GM19397 (cell line): ENCODE measurements at regions not wholly inside any gene's neighbourhood (a gene's known extent, or its start where the extent isn't known, plus 50 kb on each side); places are given as distances from the start of the nearest gene placed in this dataset.
"Not testable (repeated sequence)": the region's sequence is repeated elsewhere in the genome, so short reads cannot be mapped to it uniquely, and the experiment has no call there.

ENCODE experiments used
- ATAC-seq: cut with Tn5 transposase; IDR thresholded peaks from one replicate; pipeline ENCODE4 v1.9.1; 2021; ENCODE audit warnings: mild to moderate bottlenecking, moderate library complexity; ENCODE audit not compliant: unreplicated experiment

GRCh38 chr15:39016706-39017105 lies 452.1 kb upstream of the RASGRP1 start:
- ATAC-seq, result no peak

- no peak for ATAC-seq
These were observed 454.4 kb upstream of the RASGRP1 start for GRCh38 chr15:39018966-39019365.

DNA sequence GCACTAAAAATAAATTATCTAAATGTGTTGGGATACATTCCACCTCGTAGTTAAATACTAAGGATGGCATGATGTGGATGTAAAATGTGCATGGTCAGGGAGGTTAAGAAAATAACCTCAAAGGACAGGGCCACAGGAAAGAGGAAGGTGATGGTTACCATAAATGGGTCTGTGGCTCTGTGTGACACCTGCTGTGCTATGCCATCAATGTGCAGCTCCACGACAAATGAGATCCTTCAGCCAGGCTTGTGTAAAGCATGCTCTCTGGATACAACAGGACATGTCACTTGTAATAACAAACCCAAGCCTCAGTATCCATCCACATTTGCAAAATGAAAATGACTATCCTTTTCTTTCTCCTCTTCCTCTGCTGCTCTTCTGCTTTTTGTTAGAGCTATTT lies 456.7 kb upstream of the RASGRP1 start:
- no peak for ATAC-seq

DNA sequence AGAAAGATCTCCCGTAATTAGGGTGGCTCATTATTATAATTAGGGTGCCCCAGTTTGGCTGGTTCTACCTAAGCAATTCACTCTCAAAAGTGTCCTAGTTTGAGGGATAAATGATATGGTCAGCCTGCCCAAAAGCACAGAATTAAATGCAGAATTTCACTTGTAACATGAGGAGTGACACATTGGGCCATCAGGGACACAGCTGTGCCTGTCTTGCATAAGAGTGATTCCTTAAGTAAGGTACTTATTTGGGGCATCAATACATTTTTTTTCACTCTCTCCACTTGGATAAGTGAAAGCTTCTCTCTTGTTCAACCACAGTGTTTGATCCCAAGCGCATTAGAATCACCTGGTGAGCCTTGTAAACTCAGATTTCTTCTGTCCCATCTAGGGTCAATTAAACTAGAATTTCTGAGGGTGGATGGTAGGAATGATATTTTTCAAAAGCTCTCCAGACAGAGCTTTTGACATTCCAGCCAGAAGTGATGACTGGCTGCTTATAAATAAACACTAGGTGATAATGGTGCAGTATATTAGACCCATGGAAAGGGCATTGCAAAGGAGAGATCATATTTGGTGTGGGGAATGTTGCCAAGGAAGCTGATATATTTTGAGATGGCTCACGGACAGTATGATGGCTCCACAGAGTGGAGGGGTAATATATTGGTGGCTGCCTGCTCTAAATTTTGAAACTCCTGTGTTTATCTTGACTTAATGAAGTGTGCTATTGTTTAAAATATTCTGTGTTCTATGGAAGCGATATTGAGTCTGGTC lies 458.1 kb upstream of the RASGRP1 start:
- ATAC-seq, result no peak

GRCh38 chr15:39025321-39025720 lies 460.7 kb upstream of the RASGRP1 start:
- no peak for ATAC-seq

- no peak for ATAC-seq
These were observed 461.3 kb upstream of the RASGRP1 start for GRCh38 chr15:39025881-39026280.

GRCh38 chr15:39028069-39028468 lies 463.5 kb upstream of the RASGRP1 start:
- ATAC-seq, result no peak

DNA sequence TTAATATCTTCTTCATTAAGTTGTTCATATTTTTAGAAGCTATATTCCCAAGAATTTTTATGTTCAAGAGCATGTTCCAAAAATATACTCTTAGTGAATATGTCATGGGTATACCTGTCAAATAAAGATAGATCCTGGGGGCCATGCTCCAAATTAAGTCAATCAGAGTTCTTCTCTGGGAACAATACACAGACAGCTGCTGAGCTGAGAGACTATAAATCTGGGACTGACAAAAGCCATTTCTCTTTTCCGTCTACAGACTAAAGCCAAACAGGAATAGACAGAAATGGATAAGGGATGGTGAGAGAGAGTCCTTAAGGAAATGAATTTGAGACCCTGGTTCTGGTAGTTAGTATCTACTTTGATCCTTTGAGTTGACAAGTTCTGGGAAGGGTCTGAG lies 465.1 kb upstream of the RASGRP1 start:
- ATAC-seq, result no peak

DNA sequence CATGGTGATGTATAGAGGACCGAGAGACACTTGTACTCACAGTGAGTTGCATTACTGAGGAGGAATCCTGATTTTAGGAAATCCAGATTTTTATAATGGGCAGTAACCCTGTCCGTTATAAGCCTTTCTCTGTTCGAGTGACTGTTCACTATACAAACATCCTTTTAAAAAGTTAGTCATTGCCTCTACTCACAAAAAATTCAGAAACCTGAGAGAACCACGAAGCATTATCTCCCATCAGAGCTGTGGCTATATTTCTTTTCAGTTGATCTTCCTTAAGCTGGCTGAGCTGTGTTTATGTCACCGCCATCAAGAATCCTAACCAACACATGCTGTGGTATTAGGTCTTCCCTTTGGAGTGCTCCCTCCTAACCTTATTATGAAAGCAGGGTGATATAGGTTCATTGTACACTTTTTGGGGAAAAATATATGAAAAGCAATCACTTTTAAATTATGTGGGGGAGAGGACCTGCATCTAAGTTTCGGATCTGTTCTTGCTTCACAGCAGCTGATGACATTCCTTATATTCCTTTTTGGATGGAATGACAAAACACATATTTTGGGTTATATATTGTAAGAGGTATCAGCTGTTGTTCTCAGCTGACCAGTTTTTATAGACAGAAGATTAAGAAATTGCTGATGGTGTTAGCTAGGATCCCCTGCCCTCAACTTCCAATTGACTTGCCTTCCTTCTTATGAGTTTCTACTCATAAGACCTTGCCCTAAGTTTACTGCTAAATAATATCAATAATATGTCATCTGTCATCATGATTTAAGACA lies 465.9 kb upstream of the RASGRP1 start:
- ATAC-seq, result no peak

GRCh38 chr15:39031596-39031995 lies 467.0 kb upstream of the RASGRP1 start:
- no peak for ATAC-seq

- ATAC-seq, result no peak
These were observed 470.2 kb upstream of the RASGRP1 start for GRCh38 chr15:39034816-39035215.

- not testable (repeated sequence) for ATAC-seq
These were observed 473.0 kb upstream of the RASGRP1 start for GRCh38 chr15:39037611-39038010.

GRCh38 chr15:39040861-39041260 lies 476.2 kb upstream of the RASGRP1 start:
- no peak for ATAC-seq

- no peak for ATAC-seq
These were observed 477.4 kb upstream of the RASGRP1 start for GRCh38 chr15:39041979-39042495.

GRCh38 chr15:39051626-39052322 lies 487.2 kb upstream of the RASGRP1 start:
- ATAC-seq, result no peak

- ATAC-seq, result no peak
These were observed 487.7 kb upstream of the RASGRP1 start for GRCh38 chr15:39052323-39052705.

- no peak for ATAC-seq
These were observed 488.9 kb upstream of the RASGRP1 start for GRCh38 chr15:39053480-39053879.

DNA sequence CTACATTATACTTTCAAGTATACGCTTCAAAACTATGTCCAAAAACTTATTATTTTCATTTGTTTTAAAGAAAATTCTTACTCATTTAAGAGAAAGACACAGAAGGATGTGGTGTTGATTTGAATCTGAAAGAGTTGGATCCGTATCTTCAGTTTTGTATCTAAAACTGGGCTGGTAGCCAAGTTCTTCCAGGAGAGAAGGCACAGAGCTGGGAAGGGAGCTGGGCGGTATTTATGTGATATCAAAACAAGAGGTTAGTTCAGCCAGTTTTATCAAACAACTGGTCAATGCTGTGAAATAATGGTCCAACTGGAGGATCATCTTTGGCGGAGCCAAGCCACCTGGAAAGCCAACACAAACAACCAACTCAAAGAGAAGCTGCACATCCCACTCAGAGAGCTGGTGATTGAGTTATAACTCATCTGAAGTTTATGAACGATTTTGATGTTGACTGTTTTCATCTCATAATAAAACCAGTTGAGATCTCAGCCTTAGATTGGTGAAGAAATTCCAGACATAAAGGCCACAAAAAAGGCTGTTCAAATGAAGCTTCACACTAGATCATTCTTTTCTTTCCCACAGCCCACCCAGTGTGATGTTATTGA lies 489.6 kb upstream of the RASGRP1 start:
- ATAC-seq, result no peak

GRCh38 chr15:39056357-39056756 lies 491.7 kb upstream of the RASGRP1 start:
- ATAC-seq, result no peak

DNA sequence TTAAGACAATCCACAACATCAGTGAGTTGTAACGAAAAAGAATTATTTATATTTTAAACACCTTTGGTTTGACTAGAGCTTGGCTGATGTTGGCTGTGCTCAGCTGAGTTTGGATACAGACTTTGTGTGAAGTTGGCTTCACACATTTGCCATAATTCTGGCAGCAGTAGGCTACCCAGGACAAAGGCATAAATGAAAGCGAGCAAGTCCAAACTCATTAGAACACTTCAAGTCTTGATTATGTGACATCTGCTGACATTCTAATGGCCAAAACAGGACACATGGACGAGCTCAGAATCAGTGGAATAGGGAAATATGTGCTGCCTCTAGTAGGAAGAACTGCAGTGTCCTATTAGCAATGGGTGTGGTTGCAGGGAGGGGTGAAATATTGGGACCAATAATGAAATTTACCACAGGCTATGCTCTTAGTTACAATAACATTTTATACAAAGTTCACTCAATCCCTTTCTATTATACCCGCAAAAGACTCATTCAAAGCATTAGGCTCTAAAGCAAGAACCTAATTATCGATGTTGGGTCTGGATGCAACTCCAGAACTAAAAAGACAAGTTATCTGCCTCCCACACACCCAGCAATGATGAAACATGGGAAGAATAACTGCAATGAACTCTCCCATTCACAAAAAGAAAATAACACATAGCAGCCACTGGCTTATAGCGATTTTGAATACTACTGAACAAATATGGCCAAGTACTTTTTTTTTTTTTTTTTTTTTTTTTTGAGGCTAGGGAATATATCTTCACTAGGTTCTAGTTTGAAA lies 493.9 kb upstream of the RASGRP1 start:
- no peak for ATAC-seq
